ENCODE measurements at regions not wholly inside any gene's neighbourhood (a gene's known extent, or its start where the extent isn't known, plus 50 kb on each side); places are given as distances from the start of the nearest gene placed in this dataset.

- DNase-seq, result no peak
- Histone ChIP-seq H3K27ac (no peak overlapping the region), H3K27me3 (ENCODE audit: insufficient read depth, low read depth, severe bottlenecking) (no peaks in the 10 kb centered on the region), H3K36me3 (no peaks in the 10 kb centered on the region), H3K9me3 (ENCODE audit: severe bottlenecking) (no peaks in the 10 kb centered on the region), H3K4me3 (ENCODE audit: low read depth, low read length) (no peak overlapping the region)
- TF ChIP-seq, protein P1, sequence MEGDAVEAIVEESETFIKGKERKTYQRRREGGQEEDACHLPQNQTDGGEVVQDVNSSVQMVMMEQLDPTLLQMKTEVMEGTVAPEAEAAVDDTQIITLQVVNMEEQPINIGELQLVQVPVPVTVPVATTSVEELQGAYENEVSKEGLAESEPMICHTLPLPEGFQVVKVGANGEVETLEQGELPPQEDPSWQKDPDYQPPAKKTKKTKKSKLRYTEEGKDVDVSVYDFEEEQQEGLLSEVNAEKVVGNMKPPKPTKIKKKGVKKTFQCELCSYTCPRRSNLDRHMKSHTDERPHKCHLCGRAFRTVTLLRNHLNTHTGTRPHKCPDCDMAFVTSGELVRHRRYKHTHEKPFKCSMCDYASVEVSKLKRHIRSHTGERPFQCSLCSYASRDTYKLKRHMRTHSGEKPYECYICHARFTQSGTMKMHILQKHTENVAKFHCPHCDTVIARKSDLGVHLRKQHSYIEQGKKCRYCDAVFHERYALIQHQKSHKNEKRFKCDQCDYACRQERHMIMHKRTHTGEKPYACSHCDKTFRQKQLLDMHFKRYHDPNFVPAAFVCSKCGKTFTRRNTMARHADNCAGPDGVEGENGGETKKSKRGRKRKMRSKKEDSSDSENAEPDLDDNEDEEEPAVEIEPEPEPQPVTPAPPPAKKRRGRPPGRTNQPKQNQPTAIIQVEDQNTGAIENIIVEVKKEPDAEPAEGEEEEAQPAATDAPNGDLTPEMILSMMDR (IDR thresholded peaks at IDR 0.05; ENCODE audit: low read depth, low read length), result no peak
These were observed 180.9 kb upstream of the TOX3 start for GRCh38 chr16:52727849-52728248.

DNA sequence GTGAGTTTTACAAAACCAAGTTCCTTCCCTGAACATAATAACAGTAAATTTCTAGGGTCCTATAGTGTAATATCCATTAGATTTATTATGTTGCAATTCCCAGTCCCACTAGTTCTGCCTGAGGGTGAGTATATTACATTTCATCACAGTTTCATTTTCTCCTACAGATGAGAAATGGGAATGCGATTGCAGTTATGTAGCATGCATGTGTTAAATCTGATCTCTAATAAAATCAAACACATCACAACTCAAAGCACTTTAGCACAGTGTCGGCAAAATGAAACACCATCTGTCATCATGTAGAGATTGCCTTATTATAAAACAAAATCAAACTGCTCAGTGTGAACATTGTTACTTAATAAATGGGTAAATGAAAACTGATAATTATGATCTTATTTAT lies 180.5 kb upstream of the TOX3 start:
- no peak overlapping the region for H3K4me3 ChIP-seq (ENCODE audit: low read depth, low read length)
- no peak for DNase-seq
- TF ChIP-seq, protein P1 (IDR thresholded peaks at IDR 0.05; ENCODE audit: low read depth, low read length), result no peak
- H3K9me3 ChIP-seq (ENCODE audit: severe bottlenecking), result no peaks in the 10 kb centered on the region
- no peaks in the 10 kb centered on the region for H3K27me3 ChIP-seq (ENCODE audit: insufficient read depth, low read depth, severe bottlenecking)
- H3K36me3 ChIP-seq, result no peaks in the 10 kb centered on the region
- H3K27ac ChIP-seq, result no peak overlapping the region

DNA sequence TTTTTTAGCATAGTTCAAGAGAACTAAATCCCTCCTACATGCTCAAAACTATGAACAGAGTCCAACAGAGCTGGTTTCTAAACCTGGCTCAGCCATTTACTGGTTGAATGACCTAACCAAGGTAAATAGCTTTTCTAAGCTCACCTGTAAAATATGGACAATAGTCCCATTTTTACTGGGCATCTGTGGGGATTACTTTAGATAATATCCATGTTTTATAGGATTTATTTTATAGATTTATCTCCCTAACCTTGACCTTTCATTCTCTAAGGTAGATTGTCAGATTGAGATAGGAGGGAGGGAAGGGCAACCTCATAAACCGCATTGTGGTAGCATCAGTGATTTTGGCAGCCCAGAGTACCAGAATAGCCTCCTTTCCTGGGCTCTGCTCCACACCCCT lies 178.5 kb upstream of the TOX3 start:
- DNase-seq, result no peak

GRCh38 chr16:52725043-52725442 lies 178.1 kb upstream of the TOX3 start:
- Histone ChIP-seq H3K27me3 (ENCODE audit: insufficient read depth, low read depth, severe bottlenecking) (no peaks in the 10 kb centered on the region), H3K9me3 (ENCODE audit: severe bottlenecking) (no peaks in the 10 kb centered on the region), H3K27ac (no peak overlapping the region), H3K4me3 (ENCODE audit: low read depth, low read length) (no peak overlapping the region), H3K36me3 (no peaks in the 10 kb centered on the region)
- no peak for DNase-seq
- TF ChIP-seq, protein P1 (IDR thresholded peaks at IDR 0.05; ENCODE audit: low read depth, low read length), result no peak

More for the DNA sequence above, 178.5 kb upstream of the TOX3 start:
- Histone ChIP-seq H3K9me3 (ENCODE audit: severe bottlenecking) (no peaks in the 10 kb centered on the region), H3K36me3 (no peaks in the 10 kb centered on the region), H3K27ac (no peak overlapping the region), H3K27me3 (ENCODE audit: insufficient read depth, low read depth, severe bottlenecking) (no peaks in the 10 kb centered on the region), H3K4me3 (ENCODE audit: low read depth, low read length) (no peak overlapping the region)
- TF ChIP-seq, protein P1 (IDR thresholded peaks at IDR 0.05; ENCODE audit: low read depth, low read length), result no peak

- Histone ChIP-seq H3K27me3 (ENCODE audit: insufficient read depth, low read depth, severe bottlenecking) (no peaks in the 10 kb centered on the region), H3K27ac (no peak overlapping the region), H3K36me3 (no peaks in the 10 kb centered on the region), H3K4me3 (ENCODE audit: low read depth, low read length) (no peak overlapping the region), H3K9me3 (ENCODE audit: severe bottlenecking) (no peaks in the 10 kb centered on the region)
- DNase-seq, result no peak
- TF ChIP-seq, protein P1 (IDR thresholded peaks at IDR 0.05; ENCODE audit: low read depth, low read length), result no peak
These were observed 174.4 kb upstream of the TOX3 start for GRCh38 chr16:52721331-52721730.

DNA sequence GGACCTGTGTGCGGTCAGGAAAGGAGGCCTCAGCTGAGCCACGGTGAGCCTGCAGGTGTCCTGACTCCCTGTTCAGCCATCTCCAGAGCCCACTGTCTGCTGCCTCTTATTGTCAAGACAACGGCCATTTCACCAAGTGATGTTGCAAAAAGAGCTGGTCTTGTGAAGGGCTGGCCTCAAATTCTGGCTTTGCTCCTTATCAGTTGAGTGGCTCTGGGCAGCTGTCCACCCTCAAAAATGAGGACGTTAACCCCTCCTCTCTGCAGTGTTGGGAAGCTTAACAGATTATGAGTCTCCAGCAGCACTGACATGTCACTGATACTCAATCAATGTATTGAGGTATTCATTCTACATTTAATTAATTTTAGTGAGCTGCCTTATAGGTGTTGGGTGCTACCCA lies 171.1 kb upstream of the TOX3 start:
- no peaks in the 10 kb centered on the region for H3K9me3 ChIP-seq (ENCODE audit: severe bottlenecking)
- no peaks in the 10 kb centered on the region for H3K36me3 ChIP-seq
- TF ChIP-seq, protein P1 (IDR thresholded peaks at IDR 0.05; ENCODE audit: low read depth, low read length), result no peak
- no peaks in the 10 kb centered on the region for H3K27me3 ChIP-seq (ENCODE audit: insufficient read depth, low read depth, severe bottlenecking)
- peak; percentile 43 for DNase-seq
- H3K27ac ChIP-seq, result no peak overlapping the region
- H3K4me3 ChIP-seq (ENCODE audit: low read depth, low read length), result no peak overlapping the region

All from WERI-Rb-1 (cell line).